ENCODE measurements at regions not wholly inside any gene's neighbourhood (a gene's known extent, or its start where the extent isn't known, plus 50 kb on each side); places are given as distances from the start of the nearest gene placed in this dataset.

GRCh38 chr6:106794129-106794528, 164.8 kb downstream of the QRSL1 start (continued):
- TF ChIP-seq, protein P1, sequence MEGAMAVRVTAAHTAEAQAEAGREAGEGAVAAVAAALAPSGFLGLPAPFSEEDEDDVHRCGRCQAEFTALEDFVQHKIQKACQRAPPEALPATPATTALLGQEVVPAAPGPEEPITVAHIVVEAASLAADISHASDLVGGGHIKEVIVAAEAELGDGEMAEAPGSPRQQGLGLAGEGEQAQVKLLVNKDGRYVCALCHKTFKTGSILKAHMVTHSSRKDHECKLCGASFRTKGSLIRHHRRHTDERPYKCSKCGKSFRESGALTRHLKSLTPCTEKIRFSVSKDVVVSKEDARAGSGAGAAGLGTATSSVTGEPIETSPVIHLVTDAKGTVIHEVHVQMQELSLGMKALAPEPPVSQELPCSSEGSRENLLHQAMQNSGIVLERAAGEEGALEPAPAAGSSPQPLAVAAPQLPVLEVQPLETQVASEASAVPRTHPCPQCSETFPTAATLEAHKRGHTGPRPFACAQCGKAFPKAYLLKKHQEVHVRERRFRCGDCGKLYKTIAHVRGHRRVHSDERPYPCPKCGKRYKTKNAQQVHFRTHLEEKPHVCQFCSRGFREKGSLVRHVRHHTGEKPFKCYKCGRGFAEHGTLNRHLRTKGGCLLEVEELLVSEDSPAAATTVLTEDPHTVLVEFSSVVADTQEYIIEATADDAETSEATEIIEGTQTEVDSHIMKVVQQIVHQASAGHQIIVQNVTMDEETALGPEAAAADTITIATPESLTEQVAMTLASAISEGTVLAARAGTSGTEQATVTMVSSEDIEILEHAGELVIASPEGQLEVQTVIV (IDR thresholded peaks at IDR 0.05; ENCODE audit: borderline replicate concordance, partially characterized antibody), result no peak
- TF ChIP-seq ATF7 (IDR thresholded peaks at IDR 0.05; ENCODE audit: low read depth) (no peak), SUPT20H (IDR thresholded peaks at IDR 0.05; ENCODE audit: borderline replicate concordance, control insufficient read depth, low read depth, low read length) (no peak), CHD1 (IDR thresholded peaks at IDR 0.05; ENCODE audit: low read depth, low read length) (no peak), ZNF207 (IDR thresholded peaks at IDR 0.05; ENCODE audit: borderline replicate concordance) (no peak)
- TF ChIP-seq, protein P2, sequence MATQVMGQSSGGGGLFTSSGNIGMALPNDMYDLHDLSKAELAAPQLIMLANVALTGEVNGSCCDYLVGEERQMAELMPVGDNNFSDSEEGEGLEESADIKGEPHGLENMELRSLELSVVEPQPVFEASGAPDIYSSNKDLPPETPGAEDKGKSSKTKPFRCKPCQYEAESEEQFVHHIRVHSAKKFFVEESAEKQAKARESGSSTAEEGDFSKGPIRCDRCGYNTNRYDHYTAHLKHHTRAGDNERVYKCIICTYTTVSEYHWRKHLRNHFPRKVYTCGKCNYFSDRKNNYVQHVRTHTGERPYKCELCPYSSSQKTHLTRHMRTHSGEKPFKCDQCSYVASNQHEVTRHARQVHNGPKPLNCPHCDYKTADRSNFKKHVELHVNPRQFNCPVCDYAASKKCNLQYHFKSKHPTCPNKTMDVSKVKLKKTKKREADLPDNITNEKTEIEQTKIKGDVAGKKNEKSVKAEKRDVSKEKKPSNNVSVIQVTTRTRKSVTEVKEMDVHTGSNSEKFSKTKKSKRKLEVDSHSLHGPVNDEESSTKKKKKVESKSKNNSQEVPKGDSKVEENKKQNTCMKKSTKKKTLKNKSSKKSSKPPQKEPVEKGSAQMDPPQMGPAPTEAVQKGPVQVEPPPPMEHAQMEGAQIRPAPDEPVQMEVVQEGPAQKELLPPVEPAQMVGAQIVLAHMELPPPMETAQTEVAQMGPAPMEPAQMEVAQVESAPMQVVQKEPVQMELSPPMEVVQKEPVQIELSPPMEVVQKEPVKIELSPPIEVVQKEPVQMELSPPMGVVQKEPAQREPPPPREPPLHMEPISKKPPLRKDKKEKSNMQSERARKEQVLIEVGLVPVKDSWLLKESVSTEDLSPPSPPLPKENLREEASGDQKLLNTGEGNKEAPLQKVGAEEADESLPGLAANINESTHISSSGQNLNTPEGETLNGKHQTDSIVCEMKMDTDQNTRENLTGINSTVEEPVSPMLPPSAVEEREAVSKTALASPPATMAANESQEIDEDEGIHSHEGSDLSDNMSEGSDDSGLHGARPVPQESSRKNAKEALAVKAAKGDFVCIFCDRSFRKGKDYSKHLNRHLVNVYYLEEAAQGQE (IDR thresholded peaks at IDR 0.05; ENCODE audit: low read depth, low read length), result no peak
- TF ChIP-seq, protein P3, sequence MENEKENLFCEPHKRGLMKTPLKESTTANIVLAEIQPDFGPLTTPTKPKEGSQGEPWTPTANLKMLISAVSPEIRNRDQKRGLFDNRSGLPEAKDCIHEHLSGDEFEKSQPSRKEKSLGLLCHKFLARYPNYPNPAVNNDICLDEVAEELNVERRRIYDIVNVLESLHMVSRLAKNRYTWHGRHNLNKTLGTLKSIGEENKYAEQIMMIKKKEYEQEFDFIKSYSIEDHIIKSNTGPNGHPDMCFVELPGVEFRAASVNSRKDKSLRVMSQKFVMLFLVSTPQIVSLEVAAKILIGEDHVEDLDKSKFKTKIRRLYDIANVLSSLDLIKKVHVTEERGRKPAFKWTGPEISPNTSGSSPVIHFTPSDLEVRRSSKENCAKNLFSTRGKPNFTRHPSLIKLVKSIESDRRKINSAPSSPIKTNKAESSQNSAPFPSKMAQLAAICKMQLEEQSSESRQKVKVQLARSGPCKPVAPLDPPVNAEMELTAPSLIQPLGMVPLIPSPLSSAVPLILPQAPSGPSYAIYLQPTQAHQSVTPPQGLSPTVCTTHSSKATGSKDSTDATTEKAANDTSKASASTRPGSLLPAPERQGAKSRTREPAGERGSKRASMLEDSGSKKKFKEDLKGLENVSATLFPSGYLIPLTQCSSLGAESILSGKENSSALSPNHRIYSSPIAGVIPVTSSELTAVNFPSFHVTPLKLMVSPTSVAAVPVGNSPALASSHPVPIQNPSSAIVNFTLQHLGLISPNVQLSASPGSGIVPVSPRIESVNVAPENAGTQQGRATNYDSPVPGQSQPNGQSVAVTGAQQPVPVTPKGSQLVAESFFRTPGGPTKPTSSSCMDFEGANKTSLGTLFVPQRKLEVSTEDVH (IDR thresholded peaks at IDR 0.05; ENCODE audit: low read depth, partially characterized antibody), result no peak
